Mesenchymal stem cell (in vitro differentiated cells and primary cell): ENCODE measurements at regions not wholly inside any gene's neighbourhood (a gene's known extent, or its start where the extent isn't known, plus 50 kb on each side); places are given as distances from the start of the nearest gene placed in this dataset.
"Not testable (repeated sequence)": the region's sequence is repeated elsewhere in the genome, so short reads cannot be mapped to it uniquely, and the experiment has no call there.

Source experiments
- DNase-seq: peaks from one replicate; pipeline ENCODE4 v3.0.0-alpha.2; 2013
- H2AFZ ChIP-seq: one replicate; pipeline ENCODE4 v1.6.1; 2013; ENCODE audit warnings: low read depth, mild to moderate bottlenecking, control low read depth, inconsistent platforms, low read length, moderate library complexity
- H2AK5ac ChIP-seq: 2 replicates; pipeline ENCODE4 v1.6.1; 2013; ENCODE audit warnings: low read length, moderate library complexity, mild to moderate bottlenecking, inconsistent platforms; ENCODE audit not compliant: severe bottlenecking
- H2BK120ac ChIP-seq: one replicate; pipeline ENCODE4 v1.6.1; 2013; ENCODE audit warnings: low read depth, mild to moderate bottlenecking, inconsistent platforms, low read length, moderate library complexity
- H2BK12ac ChIP-seq, 2 experiments: one replicate each; pipeline ENCODE4 v1.6.1; 2013; ENCODE audit warnings: inconsistent platforms in 2 of 2, low read length in 2 of 2, mild to moderate bottlenecking in 2 of 2, moderate library complexity in 2 of 2, control low read depth in 1 of 2
- H2BK15ac ChIP-seq: one replicate; pipeline ENCODE4 v1.6.1; 2013; ENCODE audit warnings: mild to moderate bottlenecking, low read depth, inconsistent platforms; ENCODE audit not compliant: poor library complexity, severe bottlenecking
- H2BK5ac ChIP-seq: 2 replicates; pipeline ENCODE4 v1.6.1; 2013; ENCODE audit warnings: low read depth, mild to moderate bottlenecking, low read length, control low read depth, inconsistent platforms; ENCODE audit not compliant: poor library complexity, severe bottlenecking
- H3K14ac ChIP-seq, 2 experiments: one replicate each; pipeline ENCODE4 v1.6.1; 2013; ENCODE audit warnings: inconsistent platforms in 2 of 2, low read length in 2 of 2, control low read depth in 1 of 2, mild to moderate bottlenecking in 1 of 2, moderate library complexity in 1 of 2
- H3K18ac ChIP-seq, 2 experiments: one replicate each; pipeline ENCODE4 v1.6.1; 2013; ENCODE audit warnings: inconsistent platforms in 2 of 2, low read length in 2 of 2, control low read depth in 1 of 2, low read depth in 1 of 2, mild to moderate bottlenecking in 1 of 2
- H3K23ac ChIP-seq, 2 experiments: one replicate each; pipeline ENCODE4 v1.6.1; 2013; ENCODE audit warnings: inconsistent platforms in 2 of 2, low read length in 2 of 2, mild to moderate bottlenecking in 2 of 2, moderate library complexity in 2 of 2, control low read depth in 1 of 2
- H3K27ac ChIP-seq: 2 replicates; pipeline ENCODE4 v1.5.1; 2013; ENCODE audit warnings: mild to moderate bottlenecking, moderate library complexity, low read length, control low read depth, inconsistent platforms; ENCODE audit not compliant: poor library complexity, severe bottlenecking
- H3K27me3 ChIP-seq, 2 experiments: 2 replicates each; pipeline versions ENCODE4 v1.6.1 to v1.7.0; 2013; ENCODE audit warnings: low read length in 2 of 2, mild to moderate bottlenecking in 2 of 2, moderate library complexity in 2 of 2, control low read depth in 1 of 2, inconsistent platforms in 1 of 2; ENCODE audit not compliant: control insufficient read depth in 1 of 2, insufficient read depth in 1 of 2
- H3K36me3 ChIP-seq, 2 experiments: 2 replicates each; pipeline versions ENCODE4 v1.6.1 to v1.7.0; 2013; ENCODE audit warnings: low read length in 2 of 2, control low read depth in 1 of 2, inconsistent platforms in 1 of 2, low read depth in 1 of 2, mild to moderate bottlenecking in 1 of 2; ENCODE audit not compliant: insufficient read depth in 2 of 2, control insufficient read depth in 1 of 2
- H3K4ac ChIP-seq, 2 experiments: one replicate each; pipeline ENCODE4 v1.6.1; 2013; ENCODE audit warnings: inconsistent platforms in 2 of 2, low read length in 2 of 2, mild to moderate bottlenecking in 2 of 2, moderate library complexity in 2 of 2, control low read depth in 1 of 2, low read depth in 1 of 2
- H3K4me1 ChIP-seq: 2 replicates; pipeline ENCODE4 v1.6.1; 2013; ENCODE audit warnings: low read depth, low read length, control low read depth; ENCODE audit not compliant: control insufficient read depth, insufficient read depth
- H3K4me2 ChIP-seq: 2 replicates; pipeline ENCODE4 v1.6.1; 2013; ENCODE audit warnings: low read length, mild to moderate bottlenecking, inconsistent platforms; ENCODE audit not compliant: poor library complexity, severe bottlenecking
- H3K4me3 ChIP-seq, 2 experiments: 2 replicates each; pipeline versions ENCODE4 v1.5.1 to v1.7.0; 2013; ENCODE audit warnings: low read length in 2 of 2, mild to moderate bottlenecking in 2 of 2, control low read depth in 1 of 2, low read depth in 1 of 2; ENCODE audit not compliant: insufficient read depth in 1 of 2
- H3K79me1 ChIP-seq: replicated peaks from 2 replicates; pipeline ENCODE4 v1.6.1; 2013; ENCODE audit warnings: mild to moderate bottlenecking, control low read depth, low read length, inconsistent platforms; ENCODE audit not compliant: poor library complexity, severe bottlenecking
- H3K9ac ChIP-seq: 2 replicates; pipeline ENCODE4 v1.7.0; 2013; ENCODE audit warnings: mild to moderate bottlenecking, low read length, moderate library complexity
- H3K9me3 ChIP-seq: 2 replicates; pipeline ENCODE4 v1.7.0; 2013; ENCODE audit warnings: mild to moderate bottlenecking, low read length; ENCODE audit not compliant: control insufficient read depth
- H4K8ac ChIP-seq: one replicate; pipeline ENCODE4 v1.6.1; 2013; ENCODE audit warnings: inconsistent platforms, mild to moderate bottlenecking, low read length, moderate library complexity
- H4K91ac ChIP-seq: one replicate; pipeline ENCODE4 v1.6.1; 2013; ENCODE audit warnings: mild to moderate bottlenecking, low read length, inconsistent platforms
- WGBS: methylation state at CpG from one replicate; pipeline ENCODE4 v1.1.7; 2013; ENCODE audit warnings: mixed read lengths; 5-methylcytosine and 5-hydroxymethylcytosine counted together

GRCh38 chr6:144690133-144690532, 405.0 kb downstream of the UTRN start:
- Histone ChIP-seq H2AK5ac (no peak overlapping the region), H3K4me1 (peaks cover 4% of the 10 kb centered on the region), H2BK15ac (no peak overlapping the region), H3K36me3 (peaks cover 14 to 17% of the 10 kb centered on the region in 2 experiments), H3K9ac (no peak overlapping the region), H3K79me1 (peaks cover 20% of the 10 kb centered on the region), H3K18ac (no peak overlapping the region), H2BK5ac (no peak overlapping the region), H3K4me2 (no peak overlapping the region), H2BK120ac (no peak overlapping the region), H2BK12ac (no peak overlapping the region), H3K27me3 (no peaks in the 10 kb centered on the region), H3K4ac (no peak overlapping the region), H3K9me3 (peaks cover 21% of the 10 kb centered on the region), H3K4me3 (no peak overlapping the region), H4K8ac (no peak overlapping the region), H3K27ac (no peak overlapping the region), H3K14ac (no peak overlapping the region), H4K91ac (no peak overlapping the region), H2AFZ (no peak overlapping the region), H3K23ac (no peak overlapping the region)
- DNase-seq: no peak
- WGBS: 100% methylated on average over 1 of the region's 1 CpG

GRCh38 chr6:144690666-144691065, 405.5 kb downstream of the UTRN start:
- H2BK5ac ChIP-seq: no peak overlapping the region
- no peak overlapping the region for H3K18ac ChIP-seq
- H4K91ac ChIP-seq: no peak overlapping the region
- no peak for DNase-seq
- no peak overlapping the region for H2AK5ac ChIP-seq
- peaks cover 21% of the 10 kb centered on the region for H3K9me3 ChIP-seq
- no peak overlapping the region for H4K8ac ChIP-seq
- no peak overlapping the region for H3K4me3 ChIP-seq
- no peak overlapping the region for H3K4me2 ChIP-seq
- peaks cover 14% of the 10 kb centered on the region in 2 experiments for H3K36me3 ChIP-seq
- no peak overlapping the region for H3K14ac ChIP-seq
- H3K4me1 ChIP-seq: peaks cover 4% of the 10 kb centered on the region
- H3K27ac ChIP-seq: no peak overlapping the region
- no peak overlapping the region for H2BK15ac ChIP-seq
- no peak overlapping the region for H2BK12ac ChIP-seq
- 100% methylated on average over 3 of the region's 4 CpGs for WGBS
- H3K27me3 ChIP-seq: no peaks in the 10 kb centered on the region
- H3K9ac ChIP-seq: no peak overlapping the region
- H2BK120ac ChIP-seq: no peak overlapping the region
- H3K4ac ChIP-seq: no peak overlapping the region
- H3K23ac ChIP-seq: no peak overlapping the region
- H2AFZ ChIP-seq: no peak overlapping the region
- H3K79me1 ChIP-seq: peaks cover 20% of the 10 kb centered on the region

- H3K4me1 ChIP-seq, H3K23ac ChIP-seq, H2AFZ ChIP-seq, H3K4ac ChIP-seq, H3K9ac ChIP-seq, H3K27ac ChIP-seq, H3K4me2 ChIP-seq, H2BK15ac ChIP-seq, H3K4me3 ChIP-seq, H3K18ac ChIP-seq, H2BK120ac ChIP-seq, H3K14ac ChIP-seq, DNase-seq, H2BK5ac ChIP-seq, H4K8ac ChIP-seq, H2AK5ac ChIP-seq, H4K91ac ChIP-seq, H3K27me3 ChIP-seq, H2BK12ac ChIP-seq: not testable (repeated sequence)
- Histone ChIP-seq H3K36me3 (peaks cover 14% of the 10 kb centered on the region in 2 experiments), H3K9me3 (peaks cover 15% of the 10 kb centered on the region), H3K79me1 (peaks cover 19% of the 10 kb centered on the region)
- WGBS: 88% methylated on average over 1 of the region's 1 CpG
Measured at GRCh38 chr6:144692050-144692449, 406.9 kb downstream of the UTRN start.

GRCh38 chr6:144695858-144696533, 410.9 kb downstream of the UTRN start:
- 100% methylated on average over 3 of the region's 3 CpGs for WGBS
- H3K4me3 ChIP-seq: no peak overlapping the region
- no peak overlapping the region for H2AK5ac ChIP-seq
- no peak overlapping the region for H2BK12ac ChIP-seq
- H3K27ac ChIP-seq: no peak overlapping the region
- no peak overlapping the region for H2BK120ac ChIP-seq
- no peak overlapping the region for H3K4me2 ChIP-seq
- H3K79me1 ChIP-seq: peaks cover 6% of the 10 kb centered on the region
- DNase-seq: no peak
- H3K4ac ChIP-seq: no peak overlapping the region
- H3K9me3 ChIP-seq: peaks cover 8% of the 10 kb centered on the region
- no peak overlapping the region for H2BK15ac ChIP-seq
- no peaks in the 10 kb centered on the region for H3K27me3 ChIP-seq
- H3K36me3 ChIP-seq: peaks cover 2 to 10% of the 10 kb centered on the region in 2 experiments
- H3K23ac ChIP-seq: no peak overlapping the region
- no peak overlapping the region for H2BK5ac ChIP-seq
- H3K14ac ChIP-seq: no peak overlapping the region
- no peaks in the 10 kb centered on the region for H3K4me1 ChIP-seq
- no peak overlapping the region for H2AFZ ChIP-seq
- H3K9ac ChIP-seq: no peak overlapping the region
- H4K8ac ChIP-seq: no peak overlapping the region
- H4K91ac ChIP-seq: no peak overlapping the region
- H3K18ac ChIP-seq: no peak overlapping the region
